TTC549 (cell line): ENCODE measurements at regions not wholly inside any gene's neighbourhood (a gene's known extent, or its start where the extent isn't known, plus 50 kb on each side); places are given as distances from the start of the nearest gene placed in this dataset.

ENCODE experiments used
- FAIRE-seq: peaks from 2 replicates; lab custom pipeline; 2012; peaks lifted over from hg19 to GRCh38; lab: Jason Lieb, UNC

- FAIRE-seq, result no peak
Observed at GRCh38 chr17:14946481-14946880, 318.6 kb downstream of the PMP22 start.

- FAIRE-seq, result no peak
Observed at GRCh38 chr17:14942526-14943190, 322.5 kb downstream of the PMP22 start.

- FAIRE-seq, result no peak
Observed at GRCh38 chr17:14940938-14941265, 324.2 kb downstream of the PMP22 start.

- FAIRE-seq, result no peak
Observed at GRCh38 chr17:14940108-14940937, 324.8 kb downstream of the PMP22 start.

DNA sequence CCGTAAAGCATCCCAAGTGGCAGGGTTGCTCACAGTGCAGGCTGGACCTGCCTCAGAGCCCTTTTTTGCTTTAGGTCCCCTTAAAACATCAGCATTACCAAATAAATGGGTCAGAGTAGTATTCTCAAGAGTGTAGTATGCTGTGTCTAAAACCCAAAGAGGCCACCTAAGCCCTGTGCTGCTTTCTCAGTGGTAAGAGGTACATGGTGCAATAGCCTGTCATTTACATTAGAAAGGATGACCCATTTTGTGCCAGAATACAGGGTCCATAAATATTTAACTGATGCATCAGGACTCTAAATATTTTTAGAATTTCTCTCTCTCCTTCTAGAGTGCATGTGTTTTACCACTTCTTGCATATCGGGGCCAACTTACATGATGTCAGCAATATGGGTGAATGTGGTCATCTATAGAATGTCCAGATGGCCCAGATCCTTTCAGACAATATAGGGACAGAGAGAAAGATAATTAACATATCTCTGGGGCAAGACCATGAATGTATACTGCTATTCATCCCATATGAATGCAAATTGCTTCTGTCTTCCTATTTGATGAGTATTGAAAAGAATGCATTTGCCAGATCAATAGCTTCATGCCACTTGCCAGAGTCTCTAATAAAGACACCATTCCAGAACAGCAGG is 329.2 kb downstream of the PMP22 start:
- no peak for FAIRE-seq

DNA sequence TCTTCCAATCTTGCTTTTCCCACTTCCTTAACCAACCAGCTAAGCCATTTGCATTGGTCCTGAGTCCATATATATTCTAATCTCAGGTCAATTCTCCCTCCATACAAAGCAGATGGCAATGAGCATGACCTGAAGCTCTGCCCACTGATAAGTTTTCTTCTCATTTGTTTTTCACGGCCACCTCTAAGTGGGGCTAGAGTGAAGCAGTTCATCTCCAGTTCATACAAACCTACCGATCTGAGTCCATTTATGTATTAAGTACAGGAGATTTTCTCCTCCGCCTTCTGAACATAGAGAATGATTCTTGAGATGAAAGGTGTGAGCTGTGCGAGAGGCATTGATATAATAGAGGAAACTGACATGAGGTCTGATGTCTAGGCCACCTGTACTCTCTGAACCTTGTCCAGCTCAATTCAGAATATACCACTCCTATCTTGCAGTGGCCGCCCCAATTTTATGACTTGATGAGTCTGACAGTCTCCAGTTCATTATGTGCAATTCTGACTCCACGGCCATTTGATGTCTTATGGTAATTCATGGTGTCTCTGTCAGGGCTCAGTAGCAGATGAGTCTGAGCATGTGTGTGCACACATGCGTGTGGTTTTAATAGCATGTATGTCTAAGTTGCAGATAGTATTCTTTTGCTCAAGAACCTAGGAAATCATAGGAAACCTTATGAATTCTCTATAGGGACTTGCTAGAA is 329.8 kb downstream of the PMP22 start:
- no peak for FAIRE-seq

- no peak for FAIRE-seq
Observed at GRCh38 chr17:14933676-14934075, 331.4 kb downstream of the PMP22 start.

- no peak for FAIRE-seq
Observed at GRCh38 chr17:14926526-14927122, 338.5 kb downstream of the PMP22 start.

GRCh38 chr17:14926073-14926472 is 339.1 kb downstream of the PMP22 start:
- no peak for FAIRE-seq

DNA sequence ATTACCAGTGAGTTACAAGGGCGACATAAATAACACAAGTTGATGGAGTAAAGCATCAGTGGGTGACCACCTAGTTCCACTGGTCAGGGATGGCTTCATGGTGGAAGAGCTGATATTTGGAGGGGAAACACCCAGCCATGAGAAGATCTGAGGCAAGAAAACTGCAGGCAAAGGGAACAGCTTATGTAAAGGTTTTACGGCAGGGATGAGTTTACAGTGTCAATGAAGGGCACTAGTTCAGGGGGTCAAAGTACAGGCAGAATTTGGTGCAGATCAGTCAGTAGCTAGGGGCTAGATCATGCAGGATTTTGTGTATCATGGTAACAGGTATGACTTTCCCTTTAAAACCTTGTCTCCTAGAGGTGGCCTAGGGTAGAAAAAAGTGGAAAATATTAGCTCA is 339.6 kb downstream of the PMP22 start:
- FAIRE-seq, result no peak

DNA sequence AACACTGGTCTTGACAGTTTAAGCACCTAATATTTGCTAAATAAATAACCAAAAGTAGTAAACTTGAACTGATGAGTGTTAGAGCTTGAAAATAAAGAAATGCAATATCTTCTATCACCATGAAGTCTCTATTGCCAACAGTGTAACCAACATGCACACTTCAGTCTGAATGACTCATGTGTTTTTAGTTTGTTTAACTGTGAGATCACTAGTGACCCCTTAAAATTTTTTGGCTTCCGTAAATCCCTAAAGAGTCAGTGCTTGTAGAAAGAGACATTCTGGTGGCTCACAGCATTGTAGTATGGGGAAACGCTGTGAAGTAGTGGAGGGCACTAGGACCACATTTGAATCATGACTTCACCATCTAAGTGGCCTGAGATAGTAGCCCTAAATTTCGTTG is 341.1 kb downstream of the PMP22 start:
- no peak for FAIRE-seq

GRCh38 chr17:14922411-14922810 is 342.7 kb downstream of the PMP22 start:
- no peak for FAIRE-seq

- no peak for FAIRE-seq
Observed at GRCh38 chr17:14921936-14922335, 343.2 kb downstream of the PMP22 start.

DNA sequence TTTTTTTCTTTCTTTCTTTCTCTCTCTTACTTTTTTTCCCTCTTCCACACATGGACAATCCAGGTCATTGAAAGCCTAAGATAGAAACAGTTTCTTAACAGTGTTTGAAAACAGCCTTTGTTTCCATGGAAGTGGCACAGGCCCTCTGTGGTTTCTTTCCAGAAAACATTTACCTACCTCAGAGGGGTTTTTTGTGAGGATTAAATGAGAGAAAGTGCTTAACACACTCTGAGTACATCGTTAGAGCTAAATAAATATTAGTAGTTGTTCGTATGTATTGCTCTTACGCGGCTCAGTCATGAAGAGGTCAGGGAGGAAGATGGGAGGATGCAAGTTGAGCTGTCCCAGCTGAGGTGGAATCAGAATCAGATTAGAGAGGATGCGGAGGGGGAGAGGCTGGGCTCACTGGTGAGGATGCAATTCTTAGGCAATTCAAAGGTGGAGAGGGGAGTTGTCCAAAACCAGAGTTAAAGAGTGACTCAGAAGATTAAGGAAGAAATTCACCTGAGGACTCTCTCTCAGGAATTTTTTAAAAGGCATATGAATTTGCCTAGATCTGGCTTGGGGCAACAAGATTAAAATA is 345.4 kb downstream of the PMP22 start:
- no peak for FAIRE-seq

GRCh38 chr17:14919094-14919493 is 346.0 kb downstream of the PMP22 start:
- FAIRE-seq, result no peak

DNA sequence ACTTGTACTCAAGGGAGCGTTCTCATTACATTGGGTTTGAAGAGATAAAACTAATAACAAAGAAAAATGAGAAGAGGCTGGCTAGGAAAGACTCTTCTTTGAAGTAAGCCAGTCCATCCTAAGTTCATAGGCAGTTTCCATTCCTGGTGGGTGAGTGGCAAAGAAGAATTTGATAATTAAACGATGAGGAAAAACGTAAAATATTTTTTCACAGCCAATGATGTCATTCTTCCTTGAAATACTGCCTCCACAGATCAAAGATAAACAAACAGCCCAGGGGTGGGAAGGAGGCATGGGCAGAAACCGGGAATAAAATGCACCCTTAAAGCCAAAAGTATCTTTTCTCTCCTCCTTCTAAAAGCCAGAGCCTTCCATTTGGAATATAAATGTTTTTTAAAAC is 346.6 kb downstream of the PMP22 start:
- FAIRE-seq, result no peak

GRCh38 chr17:14910916-14911315 is 354.2 kb downstream of the PMP22 start:
- no peak for FAIRE-seq

GRCh38 chr17:14904386-14904785 is 360.7 kb downstream of the PMP22 start:
- no peak for FAIRE-seq

DNA sequence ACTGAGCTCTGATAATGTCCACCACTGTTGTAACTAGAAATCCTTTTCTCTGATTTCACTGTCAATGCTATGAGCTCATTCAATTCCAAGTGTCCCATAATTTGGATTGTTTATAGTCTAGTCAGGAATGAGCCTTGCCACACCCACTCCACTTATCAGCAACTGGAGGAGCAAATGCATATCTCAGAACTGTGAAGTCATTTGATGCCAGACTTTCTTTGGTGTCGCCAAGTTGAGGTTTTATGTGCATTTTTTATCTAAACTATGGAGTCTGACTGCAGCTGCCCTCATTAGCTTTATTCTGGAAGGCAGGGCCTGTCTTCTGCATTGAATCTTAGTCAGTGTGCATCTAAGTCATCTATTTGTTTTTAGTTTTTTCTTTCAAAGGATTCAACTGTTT is 361.3 kb downstream of the PMP22 start:
- no peak for FAIRE-seq

- no peak for FAIRE-seq
Observed at GRCh38 chr17:14902803-14903202, 362.3 kb downstream of the PMP22 start.

DNA sequence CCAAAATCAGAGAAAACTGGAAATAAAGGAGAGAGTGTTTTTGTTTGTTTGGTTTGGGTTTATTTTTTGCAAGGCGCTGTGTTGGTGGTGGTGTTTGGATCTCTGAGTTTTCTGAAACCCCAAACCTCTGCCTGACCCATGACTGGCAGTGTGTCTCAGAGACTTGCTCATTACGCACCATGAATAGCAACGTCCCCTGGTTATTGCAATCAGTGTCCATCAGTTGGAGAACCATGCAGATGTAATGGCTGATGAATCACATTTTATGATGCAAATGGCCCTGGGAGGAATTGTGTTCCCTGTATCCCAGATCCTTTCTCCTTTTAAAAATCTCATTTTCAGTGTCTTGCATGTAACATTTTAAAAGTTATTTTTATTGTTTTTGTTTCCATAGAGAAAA is 362.8 kb downstream of the PMP22 start:
- no peak for FAIRE-seq

- FAIRE-seq, result no peak
Observed at GRCh38 chr17:14901376-14901775, 363.8 kb downstream of the PMP22 start.
